ENCODE measurements at regions not wholly inside any gene's neighbourhood (a gene's known extent, or its start where the extent isn't known, plus 50 kb on each side); places are given as distances from the start of the nearest gene placed in this dataset.
"Not testable (repeated sequence)": the region's sequence is repeated elsewhere in the genome, so short reads cannot be mapped to it uniquely, and the experiment has no call there.

- H3K27me3 Mint-ChIP-seq = peaks cover 33 to 80% of the 10 kb centered on the region in 2 donors
- no peak for DNase-seq
- H3K27ac Mint-ChIP-seq = no peak overlapping the region
- no peaks in the 10 kb centered on the region for H3K9me3 Mint-ChIP-seq
- no peaks in the 10 kb centered on the region for H3K36me3 Mint-ChIP-seq (ENCODE audit: insufficient read depth)
- ATAC-seq (replicated peaks) = no peak
- no peaks in the 10 kb centered on the region for H3K4me1 Mint-ChIP-seq (ENCODE audit: low read depth in 2 of 2)
- H3K4me3 Mint-ChIP-seq = no peak overlapping the region
Measured at GRCh38 chr5:2071562-2071961, 188.8 kb upstream of the IRX4 start.

- not testable (repeated sequence) for H3K9me3 Mint-ChIP-seq, H3K4me3 Mint-ChIP-seq
- H3K27me3 Mint-ChIP-seq = peaks cover 33 to 83% of the 10 kb centered on the region in 2 donors
Measured at GRCh38 chr5:2070787-2071186, 188.1 kb upstream of the IRX4 start.

GRCh38 chr5:2068531-2068930 lies 185.8 kb upstream of the IRX4 start:
- no peak for ATAC-seq (replicated peaks)
- Mint-ChIP-seq H3K4me1 (ENCODE audit: low read depth in 2 of 2) (no peaks in the 10 kb centered on the region), H3K36me3 (ENCODE audit: insufficient read depth) (no peaks in the 10 kb centered on the region), H3K27me3 (peaks cover 20 to 71% of the 10 kb centered on the region in 2 donors), H3K9me3 (no peaks in the 10 kb centered on the region), H3K27ac (no peak overlapping the region), H3K4me3 (no peak overlapping the region)
- no peak for DNase-seq

More at GRCh38 chr5:2070787-2071186, 188.1 kb upstream of the IRX4 start:
- ATAC-seq (replicated peaks); DNase-seq; H3K36me3 Mint-ChIP-seq (ENCODE audit: insufficient read depth); H3K27ac Mint-ChIP-seq; H3K4me1 Mint-ChIP-seq (ENCODE audit: low read depth in 2 of 2): not testable (repeated sequence)

- H3K27me3 Mint-ChIP-seq = peaks cover 36 to 70% of the 10 kb centered on the region in 2 donors
- no peak for ATAC-seq (replicated peaks)
- peak overlapping the region in 1 of 2 donors; percentile 42 for H3K27ac Mint-ChIP-seq
- no peak overlapping the region for H3K4me3 Mint-ChIP-seq
- H3K4me1 Mint-ChIP-seq (ENCODE audit: low read depth in 2 of 2) = no peaks in the 10 kb centered on the region
- H3K36me3 Mint-ChIP-seq (ENCODE audit: insufficient read depth) = no peaks in the 10 kb centered on the region
- no peak for DNase-seq
- no peaks in the 10 kb centered on the region for H3K9me3 Mint-ChIP-seq
Measured at GRCh38 chr5:2066373-2066772, 183.6 kb upstream of the IRX4 start.

GRCh38 chr5:2063380-2063779 lies 180.7 kb upstream of the IRX4 start:
- H3K27ac Mint-ChIP-seq; H3K4me1 Mint-ChIP-seq (ENCODE audit: low read depth in 2 of 2); DNase-seq; H3K36me3 Mint-ChIP-seq (ENCODE audit: insufficient read depth); H3K4me3 Mint-ChIP-seq; ATAC-seq (replicated peaks); H3K9me3 Mint-ChIP-seq: not testable (repeated sequence)
- H3K27me3 Mint-ChIP-seq = peaks cover 47 to 73% of the 10 kb centered on the region in 2 donors

GRCh38 chr5:2052687-2053086 lies 170.0 kb upstream of the IRX4 start:
- Mint-ChIP-seq H3K4me1 (ENCODE audit: low read depth in 2 of 2) (no peaks in the 10 kb centered on the region), H3K27me3 (peaks cover 28 to 64% of the 10 kb centered on the region in 2 donors), H3K9me3 (no peaks in the 10 kb centered on the region), H3K36me3 (ENCODE audit: insufficient read depth) (no peaks in the 10 kb centered on the region), H3K27ac (no peak overlapping the region), H3K4me3 (no peak overlapping the region)
- DNase-seq (no peak), ATAC-seq (replicated peaks) (no peak)

- Mint-ChIP-seq H3K4me3 (no peak overlapping the region), H3K27me3 (peaks cover 37 to 63% of the 10 kb centered on the region in 2 donors), H3K4me1 (ENCODE audit: low read depth in 2 of 2) (no peaks in the 10 kb centered on the region), H3K36me3 (ENCODE audit: insufficient read depth) (no peaks in the 10 kb centered on the region), H3K9me3 (peaks cover 0 to 4% of the 10 kb centered on the region in 2 donors), H3K27ac (no peak overlapping the region)
- ATAC-seq (replicated peaks) (no peak), DNase-seq (no peak)
Measured at GRCh38 chr5:2049876-2050275, 167.2 kb upstream of the IRX4 start.

GRCh38 chr5:2048664-2049063 lies 165.9 kb upstream of the IRX4 start:
- no peaks in the 10 kb centered on the region for H3K4me1 Mint-ChIP-seq (ENCODE audit: low read depth in 2 of 2)
- no peaks in the 10 kb centered on the region for H3K36me3 Mint-ChIP-seq (ENCODE audit: insufficient read depth)
- no peak for DNase-seq
- peaks cover 0 to 4% of the 10 kb centered on the region in 2 donors for H3K9me3 Mint-ChIP-seq
- H3K27me3 Mint-ChIP-seq = peaks cover 40 to 63% of the 10 kb centered on the region in 2 donors
- H3K27ac Mint-ChIP-seq = no peak overlapping the region
- ATAC-seq (replicated peaks) = no peak
- H3K4me3 Mint-ChIP-seq = no peak overlapping the region

- no peaks in the 10 kb centered on the region for H3K36me3 Mint-ChIP-seq (ENCODE audit: insufficient read depth)
- H3K27ac Mint-ChIP-seq = no peak overlapping the region
- peaks cover 0 to 4% of the 10 kb centered on the region in 2 donors for H3K9me3 Mint-ChIP-seq
- H3K27me3 Mint-ChIP-seq = peaks cover 40 to 61% of the 10 kb centered on the region in 2 donors
- no peaks in the 10 kb centered on the region for H3K4me1 Mint-ChIP-seq (ENCODE audit: low read depth in 2 of 2)
- H3K4me3 Mint-ChIP-seq = no peak overlapping the region
- DNase-seq (no peak), ATAC-seq (replicated peaks) (no peak)
Measured at GRCh38 chr5:2047341-2047927, 164.7 kb upstream of the IRX4 start.

GRCh38 chr5:2044041-2044440 lies 161.3 kb upstream of the IRX4 start:
- H3K4me1 Mint-ChIP-seq (ENCODE audit: low read depth in 2 of 2) = no peaks in the 10 kb centered on the region
- H3K27me3 Mint-ChIP-seq = peaks cover 39 to 71% of the 10 kb centered on the region in 2 donors
- DNase-seq = no peak
- no peak for ATAC-seq (replicated peaks)
- no peak overlapping the region for H3K4me3 Mint-ChIP-seq
- no peak overlapping the region for H3K27ac Mint-ChIP-seq
- H3K9me3 Mint-ChIP-seq = peaks cover 0 to 4% of the 10 kb centered on the region in 2 donors
- no peaks in the 10 kb centered on the region for H3K36me3 Mint-ChIP-seq (ENCODE audit: insufficient read depth)

- Mint-ChIP-seq H3K27ac (no peak overlapping the region), H3K9me3 (no peaks in the 10 kb centered on the region), H3K4me1 (ENCODE audit: low read depth in 2 of 2) (no peaks in the 10 kb centered on the region), H3K4me3 (peak overlapping the region; percentile 66 to 73), H3K36me3 (ENCODE audit: insufficient read depth) (no peaks in the 10 kb centered on the region), H3K27me3 (peaks cover 43 to 60% of the 10 kb centered on the region in 2 donors)
- DNase-seq (no peak), ATAC-seq (replicated peaks) (no peak)
Measured at GRCh38 chr5:2039180-2039531, 156.4 kb upstream of the IRX4 start.

- Mint-ChIP-seq H3K27ac (no peak overlapping the region), H3K4me1 (ENCODE audit: low read depth in 2 of 2) (no peaks in the 10 kb centered on the region), H3K27me3 (peaks cover 39 to 60% of the 10 kb centered on the region in 2 donors), H3K4me3 (peak overlapping the region; percentile 66 to 73), H3K36me3 (ENCODE audit: insufficient read depth) (no peaks in the 10 kb centered on the region), H3K9me3 (no peaks in the 10 kb centered on the region)
- ATAC-seq (replicated peaks) = peak; percentile 90
- DNase-seq = peak; percentile 38 to 52 (median 44)
Measured at GRCh38 chr5:2038321-2039179, 155.8 kb upstream of the IRX4 start.

GRCh38 chr5:2036885-2037284 lies 154.2 kb upstream of the IRX4 start:
- Mint-ChIP-seq H3K4me1 (ENCODE audit: low read depth in 2 of 2) (no peaks in the 10 kb centered on the region), H3K9me3 (no peaks in the 10 kb centered on the region), H3K36me3 (ENCODE audit: insufficient read depth) (no peaks in the 10 kb centered on the region), H3K27ac (no peak overlapping the region), H3K4me3 (no peak overlapping the region), H3K27me3 (peaks cover 50 to 67% of the 10 kb centered on the region in 2 donors)
- no peak for ATAC-seq (replicated peaks)
- no peak for DNase-seq

- H3K27me3 Mint-ChIP-seq = peaks cover 67 to 68% of the 10 kb centered on the region in 2 donors
- no peak overlapping the region for H3K4me3 Mint-ChIP-seq
- no peaks in the 10 kb centered on the region for H3K4me1 Mint-ChIP-seq (ENCODE audit: low read depth in 2 of 2)
- H3K9me3 Mint-ChIP-seq = no peaks in the 10 kb centered on the region
- DNase-seq = no peak
- no peak for ATAC-seq (replicated peaks)
- H3K36me3 Mint-ChIP-seq (ENCODE audit: insufficient read depth) = no peaks in the 10 kb centered on the region
- peak overlapping the region in 1 of 2 donors; percentile 42 for H3K27ac Mint-ChIP-seq
Measured at GRCh38 chr5:2032432-2032831, 149.7 kb upstream of the IRX4 start.

All from effector memory CD8-positive, alpha-beta T cell (primary cell).